ENCODE measurements at regions not wholly inside any gene's neighbourhood (a gene's known extent, or its start where the extent isn't known, plus 50 kb on each side); places are given as distances from the start of the nearest gene placed in this dataset.

DNA sequence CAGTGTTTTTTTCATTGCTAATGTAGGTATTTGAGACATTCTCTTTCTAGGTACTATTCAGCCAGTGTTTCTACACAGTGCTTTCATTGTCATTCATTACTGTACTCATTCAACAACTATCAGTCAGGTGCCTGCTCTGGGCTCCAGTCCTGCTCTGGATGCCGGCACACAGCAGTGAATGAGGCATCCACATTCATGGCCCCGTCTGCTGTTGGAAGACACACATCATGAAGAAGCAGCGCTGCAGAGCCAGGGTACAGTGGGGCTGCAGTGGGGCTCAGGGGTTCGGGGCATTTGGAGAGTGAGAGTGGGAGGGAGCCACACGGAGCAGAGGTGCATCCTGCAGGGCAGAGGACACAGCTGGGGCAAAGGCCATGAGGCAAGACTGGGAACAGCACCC lies 737.2 kb upstream of the RAB6C start:
- TF ChIP-seq, protein P1, sequence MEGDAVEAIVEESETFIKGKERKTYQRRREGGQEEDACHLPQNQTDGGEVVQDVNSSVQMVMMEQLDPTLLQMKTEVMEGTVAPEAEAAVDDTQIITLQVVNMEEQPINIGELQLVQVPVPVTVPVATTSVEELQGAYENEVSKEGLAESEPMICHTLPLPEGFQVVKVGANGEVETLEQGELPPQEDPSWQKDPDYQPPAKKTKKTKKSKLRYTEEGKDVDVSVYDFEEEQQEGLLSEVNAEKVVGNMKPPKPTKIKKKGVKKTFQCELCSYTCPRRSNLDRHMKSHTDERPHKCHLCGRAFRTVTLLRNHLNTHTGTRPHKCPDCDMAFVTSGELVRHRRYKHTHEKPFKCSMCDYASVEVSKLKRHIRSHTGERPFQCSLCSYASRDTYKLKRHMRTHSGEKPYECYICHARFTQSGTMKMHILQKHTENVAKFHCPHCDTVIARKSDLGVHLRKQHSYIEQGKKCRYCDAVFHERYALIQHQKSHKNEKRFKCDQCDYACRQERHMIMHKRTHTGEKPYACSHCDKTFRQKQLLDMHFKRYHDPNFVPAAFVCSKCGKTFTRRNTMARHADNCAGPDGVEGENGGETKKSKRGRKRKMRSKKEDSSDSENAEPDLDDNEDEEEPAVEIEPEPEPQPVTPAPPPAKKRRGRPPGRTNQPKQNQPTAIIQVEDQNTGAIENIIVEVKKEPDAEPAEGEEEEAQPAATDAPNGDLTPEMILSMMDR (IDR thresholded peaks at IDR 0.05), result no peak
- no peak for TF ChIP-seq POLR2A (IDR thresholded peaks at IDR 0.05)

All from right lobe of liver (tissue), 4 donors.